ENCODE measurements at regions not wholly inside any gene's neighbourhood (a gene's known extent, or its start where the extent isn't known, plus 50 kb on each side); places are given as distances from the start of the nearest gene placed in this dataset.

DNA sequence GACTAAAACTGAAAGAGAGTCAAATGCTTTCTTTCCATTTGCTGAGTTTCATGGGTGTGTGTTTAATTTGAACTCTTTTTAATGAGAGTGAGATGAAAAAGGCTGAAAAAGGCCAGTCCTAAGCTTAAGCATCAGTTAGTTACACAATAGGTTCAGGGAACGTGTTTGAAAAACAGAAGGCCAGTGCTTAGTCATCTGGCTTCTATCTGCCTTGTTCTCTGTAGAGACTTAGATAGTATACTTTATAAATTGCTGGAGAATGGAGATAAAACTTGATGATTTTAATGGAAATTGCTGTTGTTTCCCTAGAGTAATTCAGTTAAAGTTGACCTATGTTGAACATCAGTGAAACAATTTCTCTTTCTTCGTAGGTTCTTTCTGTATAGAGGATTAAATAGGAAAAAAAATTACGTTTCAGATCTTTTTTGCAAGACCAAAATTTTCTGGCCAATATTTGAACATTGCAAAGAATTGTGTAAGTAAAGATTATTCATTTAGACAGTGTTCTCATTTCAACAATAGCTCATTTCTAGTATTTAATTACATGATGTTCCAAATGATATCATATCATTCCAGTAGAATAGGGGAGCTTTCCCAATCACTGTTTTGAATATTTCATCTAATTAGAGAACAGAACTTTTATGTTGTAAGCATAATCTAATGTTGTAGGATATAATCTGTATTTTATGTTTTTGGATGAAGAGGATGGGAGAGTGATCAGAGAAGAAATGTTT is 1088.8 kb downstream of the ADGRL3 start:
- H3K4me3 ChIP-seq (ENCODE audit: low read depth, low read length) = no peak overlapping the region
- DNase-seq (ENCODE audit: low read depth) = no peak
- TF ChIP-seq, protein P1, sequence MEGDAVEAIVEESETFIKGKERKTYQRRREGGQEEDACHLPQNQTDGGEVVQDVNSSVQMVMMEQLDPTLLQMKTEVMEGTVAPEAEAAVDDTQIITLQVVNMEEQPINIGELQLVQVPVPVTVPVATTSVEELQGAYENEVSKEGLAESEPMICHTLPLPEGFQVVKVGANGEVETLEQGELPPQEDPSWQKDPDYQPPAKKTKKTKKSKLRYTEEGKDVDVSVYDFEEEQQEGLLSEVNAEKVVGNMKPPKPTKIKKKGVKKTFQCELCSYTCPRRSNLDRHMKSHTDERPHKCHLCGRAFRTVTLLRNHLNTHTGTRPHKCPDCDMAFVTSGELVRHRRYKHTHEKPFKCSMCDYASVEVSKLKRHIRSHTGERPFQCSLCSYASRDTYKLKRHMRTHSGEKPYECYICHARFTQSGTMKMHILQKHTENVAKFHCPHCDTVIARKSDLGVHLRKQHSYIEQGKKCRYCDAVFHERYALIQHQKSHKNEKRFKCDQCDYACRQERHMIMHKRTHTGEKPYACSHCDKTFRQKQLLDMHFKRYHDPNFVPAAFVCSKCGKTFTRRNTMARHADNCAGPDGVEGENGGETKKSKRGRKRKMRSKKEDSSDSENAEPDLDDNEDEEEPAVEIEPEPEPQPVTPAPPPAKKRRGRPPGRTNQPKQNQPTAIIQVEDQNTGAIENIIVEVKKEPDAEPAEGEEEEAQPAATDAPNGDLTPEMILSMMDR (IDR thresholded peaks at IDR 0.05; ENCODE audit: control insufficient read depth, extremely low read depth, insufficient read depth) = no peak

DNA sequence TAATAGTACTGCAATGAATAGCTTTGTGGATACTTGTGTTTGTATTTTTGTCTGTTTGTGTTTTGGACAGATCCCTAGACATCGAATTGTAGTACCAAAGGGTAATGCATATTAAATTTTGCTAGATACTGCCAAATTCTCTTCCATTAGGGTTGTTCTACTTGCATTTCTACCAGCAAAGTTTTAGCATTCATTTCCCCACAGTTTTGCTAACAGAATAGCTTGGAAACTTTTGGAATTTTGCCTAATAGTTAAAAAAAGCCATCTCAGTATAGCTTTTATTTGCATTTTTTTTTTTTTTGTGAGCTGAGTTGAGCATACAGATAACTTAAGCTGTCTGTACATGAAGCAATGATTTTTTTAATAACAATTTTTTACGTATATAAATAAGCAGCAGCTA is 1084.9 kb downstream of the ADGRL3 start:
- H3K4me3 ChIP-seq (ENCODE audit: low read depth, low read length) = no peak overlapping the region
- TF ChIP-seq, protein P1 (IDR thresholded peaks at IDR 0.05; ENCODE audit: control insufficient read depth, extremely low read depth, insufficient read depth) = no peak
- DNase-seq (ENCODE audit: low read depth) = no peak

DNA sequence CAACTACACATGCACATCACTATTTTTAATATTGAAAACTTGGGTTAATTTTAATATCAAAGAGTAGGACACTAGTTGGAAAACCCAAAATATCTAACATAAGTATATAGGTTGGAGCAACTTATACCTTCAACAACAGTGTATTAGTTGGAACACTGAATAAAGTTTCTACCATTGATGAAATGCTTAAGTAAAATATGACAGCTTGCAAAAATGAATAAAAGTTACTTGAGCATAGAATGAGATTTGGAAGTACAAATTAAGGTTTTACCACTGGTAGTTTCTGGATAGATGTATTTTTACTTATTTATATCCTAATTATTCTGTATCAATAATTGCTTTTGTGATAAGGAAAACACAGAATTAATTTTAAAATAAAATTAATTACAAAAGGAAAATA is 1079.6 kb downstream of the ADGRL3 start:
- TF ChIP-seq, protein P1 (IDR thresholded peaks at IDR 0.05; ENCODE audit: control insufficient read depth, extremely low read depth, insufficient read depth) = no peak
- no peak for DNase-seq (ENCODE audit: low read depth)
- no peak overlapping the region for H3K4me3 ChIP-seq (ENCODE audit: low read depth, low read length)

DNA sequence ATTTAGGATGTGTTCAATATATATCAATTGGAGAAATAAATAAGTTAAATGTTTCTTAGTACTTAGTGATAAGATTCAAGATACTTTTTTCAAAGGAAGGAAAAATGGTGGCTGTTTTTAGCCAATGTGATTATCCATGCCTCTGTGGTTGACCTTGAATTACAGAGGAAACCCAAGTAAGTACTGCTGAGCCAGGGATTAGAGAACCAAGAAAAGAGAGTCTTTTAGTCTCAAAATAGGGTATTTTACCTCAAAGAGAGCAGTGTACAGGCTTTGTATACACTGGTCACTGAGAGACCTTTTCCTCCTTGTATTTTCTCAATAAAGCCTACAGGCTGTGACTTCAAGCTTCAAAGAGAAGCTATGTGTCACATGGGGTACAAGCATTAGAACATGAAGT is 1075.3 kb downstream of the ADGRL3 start:
- DNase-seq (ENCODE audit: low read depth) = no peak
- TF ChIP-seq, protein P1 (IDR thresholded peaks at IDR 0.05; ENCODE audit: control insufficient read depth, extremely low read depth, insufficient read depth) = no peak
- H3K4me3 ChIP-seq (ENCODE audit: low read depth, low read length) = no peak overlapping the region

DNA sequence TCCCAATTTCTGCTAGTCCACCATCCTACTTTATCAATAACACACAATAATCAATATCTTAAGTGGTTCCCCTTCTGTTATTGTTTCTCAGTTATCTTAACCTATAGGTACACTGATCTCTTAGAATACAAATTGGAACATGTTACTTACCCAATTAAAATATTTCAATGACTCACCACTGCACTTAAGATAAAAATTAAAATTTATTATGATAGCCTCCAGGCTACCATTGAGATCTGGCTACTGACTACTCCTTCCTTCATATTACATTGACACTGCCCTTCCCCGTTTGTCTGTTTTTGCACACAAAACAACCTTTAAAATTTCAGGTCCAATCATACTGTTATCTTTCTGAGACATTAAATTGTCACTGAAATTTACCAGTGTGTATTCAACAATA is 1074.7 kb downstream of the ADGRL3 start:
- no peak for DNase-seq (ENCODE audit: low read depth)
- TF ChIP-seq, protein P1 (IDR thresholded peaks at IDR 0.05; ENCODE audit: control insufficient read depth, extremely low read depth, insufficient read depth) = no peak
- no peak overlapping the region for H3K4me3 ChIP-seq (ENCODE audit: low read depth, low read length)

DNA sequence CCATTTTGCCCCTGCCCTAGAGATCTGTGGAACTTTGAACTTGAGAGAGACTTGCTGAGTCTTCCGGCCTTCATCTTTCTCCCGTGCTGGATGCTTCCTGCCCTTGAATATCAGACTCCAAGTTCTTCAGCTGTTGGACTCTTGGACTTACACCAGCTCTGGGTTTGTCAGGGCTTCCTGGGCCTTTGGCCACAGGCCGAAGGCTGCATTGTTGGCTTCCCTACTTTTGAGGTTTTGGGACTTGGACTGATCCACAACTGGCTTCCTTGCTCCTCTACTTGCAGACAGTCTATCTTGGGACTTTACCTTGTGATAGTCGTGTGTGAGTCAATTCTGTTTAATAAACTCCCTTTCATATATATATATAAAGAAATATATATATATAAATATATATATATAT is 1071.0 kb downstream of the ADGRL3 start:
- TF ChIP-seq, protein P1 (IDR thresholded peaks at IDR 0.05; ENCODE audit: control insufficient read depth, extremely low read depth, insufficient read depth) = no peak

DNA sequence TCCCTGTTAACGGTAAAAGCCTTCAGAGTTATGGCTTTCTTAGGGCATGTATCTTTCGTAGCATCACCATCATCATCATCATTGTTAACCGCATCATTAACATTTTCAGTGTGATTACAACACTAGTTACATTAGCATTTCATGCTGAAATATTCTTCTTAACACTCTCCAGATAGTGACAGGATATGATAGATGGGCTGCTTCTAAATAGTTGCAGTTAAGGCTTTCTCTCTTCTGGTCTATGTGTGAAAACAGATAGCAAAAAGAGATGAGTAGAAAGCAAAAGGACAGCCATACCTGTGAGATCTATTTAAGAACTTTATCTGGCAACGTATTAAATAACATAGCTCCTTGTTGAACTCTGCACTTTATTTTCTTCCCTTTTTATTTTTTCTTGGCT is 1069.8 kb downstream of the ADGRL3 start:
- TF ChIP-seq, protein P1 (IDR thresholded peaks at IDR 0.05; ENCODE audit: control insufficient read depth, extremely low read depth, insufficient read depth) = no peak
- DNase-seq (ENCODE audit: low read depth) = no peak
- H3K4me3 ChIP-seq (ENCODE audit: low read depth, low read length) = no peak overlapping the region

More for the DNA sequence above, 1071.0 kb downstream of the ADGRL3 start:
- H3K4me3 ChIP-seq (ENCODE audit: low read depth, low read length) = no peak overlapping the region
- DNase-seq (ENCODE audit: low read depth) = no peak
